ENCODE measurements at regions not wholly inside any gene's neighbourhood (a gene's known extent, or its start where the extent isn't known, plus 50 kb on each side); places are given as distances from the start of the nearest gene placed in this dataset.

GRCh38 chr9:26231391-26231790 is 553.1 kb upstream of the TUSC1 start:
- no peak overlapping the region for H3K4me3 Mint-ChIP-seq (ENCODE audit: low read depth)
- no peak for DNase-seq (ENCODE audit: low spot score, unreplicated experiment)
- TF ChIP-seq, protein P1, sequence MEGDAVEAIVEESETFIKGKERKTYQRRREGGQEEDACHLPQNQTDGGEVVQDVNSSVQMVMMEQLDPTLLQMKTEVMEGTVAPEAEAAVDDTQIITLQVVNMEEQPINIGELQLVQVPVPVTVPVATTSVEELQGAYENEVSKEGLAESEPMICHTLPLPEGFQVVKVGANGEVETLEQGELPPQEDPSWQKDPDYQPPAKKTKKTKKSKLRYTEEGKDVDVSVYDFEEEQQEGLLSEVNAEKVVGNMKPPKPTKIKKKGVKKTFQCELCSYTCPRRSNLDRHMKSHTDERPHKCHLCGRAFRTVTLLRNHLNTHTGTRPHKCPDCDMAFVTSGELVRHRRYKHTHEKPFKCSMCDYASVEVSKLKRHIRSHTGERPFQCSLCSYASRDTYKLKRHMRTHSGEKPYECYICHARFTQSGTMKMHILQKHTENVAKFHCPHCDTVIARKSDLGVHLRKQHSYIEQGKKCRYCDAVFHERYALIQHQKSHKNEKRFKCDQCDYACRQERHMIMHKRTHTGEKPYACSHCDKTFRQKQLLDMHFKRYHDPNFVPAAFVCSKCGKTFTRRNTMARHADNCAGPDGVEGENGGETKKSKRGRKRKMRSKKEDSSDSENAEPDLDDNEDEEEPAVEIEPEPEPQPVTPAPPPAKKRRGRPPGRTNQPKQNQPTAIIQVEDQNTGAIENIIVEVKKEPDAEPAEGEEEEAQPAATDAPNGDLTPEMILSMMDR (IDR thresholded peaks at IDR 0.05; ENCODE audit: unreplicated experiment) = no peak
- no peaks in the 10 kb centered on the region for H3K9me3 Mint-ChIP-seq (ENCODE audit: low read depth)
- peaks cover 4% of the 10 kb centered on the region for H3K27me3 Mint-ChIP-seq
- no peaks in the 10 kb centered on the region for H3K36me3 Mint-ChIP-seq (ENCODE audit: insufficient read depth)
- H3K4me1 Mint-ChIP-seq (ENCODE audit: low read depth) = peaks cover 3% of the 10 kb centered on the region
- no peak overlapping the region for H3K27ac Mint-ChIP-seq

DNA sequence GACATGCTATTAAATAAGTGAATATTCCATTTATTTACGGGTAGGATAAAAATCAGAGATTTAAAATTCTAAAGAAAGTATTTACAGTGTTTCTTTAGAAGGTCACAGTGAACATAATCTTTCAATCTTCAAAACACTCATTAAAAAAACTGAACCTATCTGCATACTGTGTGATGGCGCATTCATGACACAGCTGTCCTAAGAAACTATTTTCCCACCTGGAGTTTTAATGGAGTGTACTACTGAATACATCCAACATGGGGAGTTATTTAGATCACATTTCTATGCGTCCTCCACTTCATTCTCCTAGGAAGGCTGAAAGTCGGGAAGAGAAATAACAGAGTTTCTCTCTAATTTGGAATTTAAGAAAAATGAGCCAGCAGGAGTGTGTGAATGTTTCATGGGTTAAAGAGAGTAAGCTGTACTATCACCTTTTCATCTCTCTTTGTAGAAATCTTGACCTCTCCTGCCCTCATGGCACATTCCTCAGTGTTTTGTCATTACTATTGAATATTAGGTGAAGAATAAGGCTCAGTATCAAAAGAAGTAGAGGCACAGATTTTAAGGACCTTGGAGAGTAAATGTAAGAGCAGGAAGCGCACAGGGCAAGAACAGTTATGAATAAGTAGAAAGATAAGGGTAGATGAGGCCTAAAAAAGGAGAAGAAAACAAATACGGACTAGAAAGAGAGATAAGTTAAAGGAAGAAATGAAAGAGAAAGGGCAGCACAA is 551.2 kb upstream of the TUSC1 start:
- no peaks in the 10 kb centered on the region for H3K36me3 Mint-ChIP-seq (ENCODE audit: insufficient read depth)
- TF ChIP-seq, protein P1 (IDR thresholded peaks at IDR 0.05; ENCODE audit: unreplicated experiment) = no peak
- H3K4me3 Mint-ChIP-seq (ENCODE audit: low read depth) = no peak overlapping the region
- H3K27ac Mint-ChIP-seq = no peak overlapping the region
- peaks cover 3% of the 10 kb centered on the region for H3K4me1 Mint-ChIP-seq (ENCODE audit: low read depth)
- peaks cover 12% of the 10 kb centered on the region for H3K27me3 Mint-ChIP-seq
- H3K9me3 Mint-ChIP-seq (ENCODE audit: low read depth) = no peaks in the 10 kb centered on the region
- no peak for DNase-seq (ENCODE audit: low spot score, unreplicated experiment)

GRCh38 chr9:26228273-26228672 is 550.0 kb upstream of the TUSC1 start:
- H3K4me1 Mint-ChIP-seq (ENCODE audit: low read depth) = peaks cover 5% of the 10 kb centered on the region
- TF ChIP-seq, protein P1 (IDR thresholded peaks at IDR 0.05; ENCODE audit: unreplicated experiment) = no peak
- H3K27ac Mint-ChIP-seq = no peak overlapping the region

GRCh38 chr9:26221290-26221689 is 543.0 kb upstream of the TUSC1 start:
- TF ChIP-seq, protein P1 (IDR thresholded peaks at IDR 0.05; ENCODE audit: unreplicated experiment) = no peak
- H3K4me1 Mint-ChIP-seq (ENCODE audit: low read depth) = peaks cover 4% of the 10 kb centered on the region
- peaks cover 12% of the 10 kb centered on the region for H3K27me3 Mint-ChIP-seq
- no peak overlapping the region for H3K27ac Mint-ChIP-seq
- H3K4me3 Mint-ChIP-seq (ENCODE audit: low read depth) = no peak overlapping the region
- no peaks in the 10 kb centered on the region for H3K36me3 Mint-ChIP-seq (ENCODE audit: insufficient read depth)
- H3K9me3 Mint-ChIP-seq (ENCODE audit: low read depth) = peaks cover 6% of the 10 kb centered on the region
- no peak for DNase-seq (ENCODE audit: low spot score, unreplicated experiment)

More at GRCh38 chr9:26228273-26228672, 550.0 kb upstream of the TUSC1 start:
- Mint-ChIP-seq H3K36me3 (ENCODE audit: insufficient read depth) (no peaks in the 10 kb centered on the region), H3K4me3 (ENCODE audit: low read depth) (no peak overlapping the region), H3K9me3 (ENCODE audit: low read depth) (no peaks in the 10 kb centered on the region), H3K27me3 (peaks cover 12% of the 10 kb centered on the region)
- DNase-seq (ENCODE audit: low spot score, unreplicated experiment) = no peak

GRCh38 chr9:26220367-26220766 is 542.1 kb upstream of the TUSC1 start:
- TF ChIP-seq, protein P1 (IDR thresholded peaks at IDR 0.05; ENCODE audit: unreplicated experiment) = no peak
- no peak overlapping the region for H3K4me3 Mint-ChIP-seq (ENCODE audit: low read depth)
- H3K27me3 Mint-ChIP-seq = peaks cover 9% of the 10 kb centered on the region
- DNase-seq (ENCODE audit: low spot score, unreplicated experiment) = no peak
- H3K27ac Mint-ChIP-seq = no peak overlapping the region
- no peaks in the 10 kb centered on the region for H3K36me3 Mint-ChIP-seq (ENCODE audit: insufficient read depth)
- peaks cover 4% of the 10 kb centered on the region for H3K4me1 Mint-ChIP-seq (ENCODE audit: low read depth)
- peaks cover 6% of the 10 kb centered on the region for H3K9me3 Mint-ChIP-seq (ENCODE audit: low read depth)
